Progenitor cell of endocrine pancreas (in vitro differentiated cells): ENCODE measurements at regions not wholly inside any gene's neighbourhood (a gene's known extent, or its start where the extent isn't known, plus 50 kb on each side); places are given as distances from the start of the nearest gene placed in this dataset.

ENCODE experiments used
- DNase-seq: peaks from one replicate; pipeline ENCODE4 v3.0.0; 2021; ENCODE audit warnings: low spot score; ENCODE audit not compliant: unreplicated experiment
- H3K27ac Mint-ChIP-seq: 2 replicates; pipeline ENCODE4 v1.8.0; 2021; ENCODE audit warnings: mild to moderate bottlenecking, moderate library complexity, mixed read lengths
- H3K27me3 Mint-ChIP-seq: 2 replicates; pipeline ENCODE4 v1.8.0; 2021; ENCODE audit warnings: mixed read lengths
- H3K36me3 Mint-ChIP-seq: 2 replicates; pipeline ENCODE4 v1.8.0; 2022; ENCODE audit warnings: mixed read lengths; ENCODE audit not compliant: insufficient read depth
- H3K4me1 Mint-ChIP-seq: 2 replicates; pipeline ENCODE4 v1.8.0; 2021; ENCODE audit warnings: low read depth, mixed read lengths
- H3K4me3 Mint-ChIP-seq: 2 replicates; pipeline ENCODE4 v1.8.0; 2021; ENCODE audit warnings: low read depth, mild to moderate bottlenecking, moderate library complexity, mixed read lengths
- H3K9me3 Mint-ChIP-seq: 2 replicates; pipeline ENCODE4 v1.8.0; 2021; ENCODE audit warnings: low read depth, mixed read lengths
- CTCF ChIP-seq: fragments of 200-600 bp; sonication (generic); IDR thresholded peaks from one replicate; pipeline ENCODE4 v1.5.0; 2021; ENCODE audit warnings: antibody characterized with exemption, mild to moderate bottlenecking; ENCODE audit not compliant: unreplicated experiment

GRCh38 chr2:176484838-176485237 is 215.6 kb downstream of the MTX2 start:
- no peaks in the 10 kb centered on the region for H3K9me3 Mint-ChIP-seq
- H3K4me3 Mint-ChIP-seq: no peak overlapping the region
- DNase-seq: no peak
- peaks cover 31% of the 10 kb centered on the region for H3K27me3 Mint-ChIP-seq
- H3K36me3 Mint-ChIP-seq: peaks cover 2% of the 10 kb centered on the region
- H3K4me1 Mint-ChIP-seq: no peaks in the 10 kb centered on the region
- TF ChIP-seq CTCF: no peak
- no peak overlapping the region for H3K27ac Mint-ChIP-seq

DNA sequence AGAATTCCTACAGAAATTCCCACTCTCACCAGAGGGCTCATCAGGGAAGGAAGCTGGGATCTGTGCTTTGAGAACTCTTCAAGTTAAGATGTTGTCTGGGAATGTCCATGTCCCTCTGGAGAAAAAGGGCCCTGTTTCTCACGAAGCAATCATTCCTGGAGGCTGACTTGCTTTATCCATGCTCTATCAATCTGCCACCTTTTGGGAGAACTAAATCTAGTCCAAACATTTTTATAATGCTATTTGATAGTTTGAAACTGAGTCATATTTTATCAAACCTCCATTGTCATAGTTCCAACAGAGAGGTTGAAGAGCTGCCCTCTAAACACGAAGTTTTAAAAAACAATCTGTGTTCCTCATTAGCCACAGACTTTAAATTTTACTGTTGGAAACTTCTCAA is 219.2 kb downstream of the MTX2 start:
- H3K27me3 Mint-ChIP-seq: peaks cover 35% of the 10 kb centered on the region
- no peak overlapping the region for H3K27ac Mint-ChIP-seq
- TF ChIP-seq CTCF: no peak
- no peaks in the 10 kb centered on the region for H3K4me1 Mint-ChIP-seq
- no peaks in the 10 kb centered on the region for H3K9me3 Mint-ChIP-seq
- peaks cover 2% of the 10 kb centered on the region for H3K36me3 Mint-ChIP-seq
- DNase-seq: no peak
- H3K4me3 Mint-ChIP-seq: no peak overlapping the region

- H3K27ac Mint-ChIP-seq: peak overlapping the region; percentile 67
- H3K4me3 Mint-ChIP-seq: peak overlapping the region; percentile 66
- H3K4me1 Mint-ChIP-seq: no peaks in the 10 kb centered on the region
These were observed 221.0 kb downstream of the MTX2 start for GRCh38 chr2:176490061-176490861.

GRCh38 chr2:176491172-176491904 is 222.1 kb downstream of the MTX2 start:
- no peak for DNase-seq
- no peak overlapping the region for H3K27ac Mint-ChIP-seq
- H3K36me3 Mint-ChIP-seq: peaks cover 2% of the 10 kb centered on the region
- no peak for TF ChIP-seq CTCF
- no peaks in the 10 kb centered on the region for H3K9me3 Mint-ChIP-seq
- H3K4me3 Mint-ChIP-seq: no peak overlapping the region
- H3K4me1 Mint-ChIP-seq: no peaks in the 10 kb centered on the region
- H3K27me3 Mint-ChIP-seq: peaks cover 49% of the 10 kb centered on the region

More at GRCh38 chr2:176490061-176490861, 221.0 kb downstream of the MTX2 start:
- H3K27me3 Mint-ChIP-seq: peaks cover 45% of the 10 kb centered on the region
- DNase-seq: peak; percentile 26
- H3K36me3 Mint-ChIP-seq: peaks cover 2% of the 10 kb centered on the region
- TF ChIP-seq CTCF: no peak
- H3K9me3 Mint-ChIP-seq: no peaks in the 10 kb centered on the region

DNA sequence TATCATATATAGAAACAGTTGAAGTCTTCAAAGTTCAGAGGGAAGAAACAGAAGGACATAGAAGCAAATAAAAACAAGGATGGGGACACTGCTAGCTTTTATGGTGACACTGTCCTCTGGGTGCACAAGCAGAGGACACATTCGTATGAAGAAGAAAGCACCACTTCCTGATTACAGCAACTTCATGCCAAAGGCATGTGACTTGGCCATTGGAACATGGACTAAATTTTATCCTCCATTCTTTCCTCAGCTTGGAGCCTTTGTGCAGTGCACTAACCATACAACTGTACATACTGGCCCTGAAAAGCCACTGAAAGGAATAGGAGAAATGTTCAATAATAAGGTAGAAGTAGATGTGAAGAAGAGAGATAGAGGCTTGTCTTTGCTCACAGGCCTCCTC is 223.3 kb downstream of the MTX2 start:
- no peaks in the 10 kb centered on the region for H3K9me3 Mint-ChIP-seq
- peaks cover 49% of the 10 kb centered on the region for H3K27me3 Mint-ChIP-seq
- no peak overlapping the region for H3K27ac Mint-ChIP-seq
- H3K36me3 Mint-ChIP-seq: no peaks in the 10 kb centered on the region
- no peak for TF ChIP-seq CTCF
- no peak for DNase-seq
- no peaks in the 10 kb centered on the region for H3K4me1 Mint-ChIP-seq
- H3K4me3 Mint-ChIP-seq: no peak overlapping the region
